NCI-H446 (cell line): ENCODE measurements at regions not wholly inside any gene's neighbourhood (a gene's known extent, or its start where the extent isn't known, plus 50 kb on each side); places are given as distances from the start of the nearest gene placed in this dataset.
"Not testable (repeated sequence)": the region's sequence is repeated elsewhere in the genome, so short reads cannot be mapped to it uniquely, and the experiment has no call there.

Source experiments
- DNase-seq, 2 experiments: peaks; one replicate each; lab custom pipeline; 2025; lab: John Stamatoyannopoulos, UW

DNA sequence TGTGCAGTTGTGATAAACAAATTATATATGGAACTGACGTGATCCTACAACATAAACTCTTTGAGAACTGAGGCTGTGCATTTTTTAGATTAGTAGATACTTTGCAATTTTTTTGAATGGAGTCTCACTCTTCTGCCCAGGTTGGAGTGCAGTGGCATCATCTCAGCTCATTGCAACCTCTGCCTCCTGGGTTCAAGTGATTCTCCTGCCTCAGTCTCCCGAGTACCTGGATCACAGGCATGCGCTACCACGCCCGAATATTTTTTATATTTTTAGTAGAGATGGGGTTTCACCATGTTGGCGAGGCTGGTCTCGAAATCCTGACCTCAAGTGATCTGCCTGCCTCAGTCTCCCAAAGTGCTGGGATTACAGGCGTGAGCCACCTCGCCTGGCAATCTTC is 145.9 kb downstream of the POTEH start:
- DNase-seq = not testable (repeated sequence)

DNA sequence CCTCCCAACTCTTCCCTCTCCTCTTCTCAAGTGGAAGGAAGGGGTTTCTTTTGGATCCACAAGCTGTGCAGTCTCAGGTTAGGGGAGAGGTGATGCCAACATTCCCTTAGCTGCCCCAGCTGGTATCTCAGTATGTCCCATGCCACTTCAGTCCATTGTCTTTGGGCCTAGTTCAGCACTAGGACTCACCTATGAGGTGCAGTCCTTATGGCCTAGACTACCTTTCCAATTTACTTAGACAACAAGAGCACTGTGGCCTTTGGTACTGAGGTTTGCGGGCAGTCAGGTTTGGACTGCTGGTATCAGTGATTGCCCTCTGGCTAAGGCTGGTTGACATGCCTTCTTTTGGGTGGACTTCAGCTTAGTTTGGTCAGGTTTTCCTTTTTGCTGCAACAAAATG is 159.9 kb downstream of the POTEH start:
- not testable (repeated sequence) for DNase-seq

DNA sequence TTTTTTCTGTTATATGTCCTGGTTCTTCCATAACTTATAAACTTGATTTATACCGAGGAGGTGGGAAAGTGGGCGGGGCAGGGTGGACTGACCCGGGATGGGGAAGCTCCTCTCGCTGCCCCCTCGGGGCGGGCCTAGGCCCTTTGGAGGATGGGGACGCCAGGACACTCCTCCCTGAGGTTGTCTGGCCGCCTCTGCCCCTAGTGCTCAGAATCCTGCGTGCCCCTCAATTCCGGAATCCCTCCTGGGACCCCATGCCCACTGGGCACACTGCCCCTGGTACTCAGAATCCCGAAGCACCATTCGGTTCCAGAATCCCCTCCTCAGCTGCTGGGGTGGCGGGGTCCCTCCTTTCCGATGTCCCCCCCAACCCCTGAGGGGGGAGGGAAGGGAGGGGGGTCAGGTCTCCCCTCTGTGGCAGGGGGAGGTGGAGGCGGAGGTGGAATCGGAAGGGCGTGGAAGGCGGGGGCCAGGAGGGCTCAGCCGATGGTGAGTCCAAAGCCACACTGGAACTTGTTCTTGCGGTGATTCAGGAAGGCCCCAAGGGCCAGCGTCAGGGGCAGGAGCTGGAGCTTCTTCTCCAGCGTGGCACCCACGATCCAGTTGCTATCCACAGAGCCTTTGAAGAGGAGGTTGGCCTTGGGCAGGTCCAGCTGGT is 164.0 kb downstream of the POTEH start:
- not testable (repeated sequence) for DNase-seq

DNA sequence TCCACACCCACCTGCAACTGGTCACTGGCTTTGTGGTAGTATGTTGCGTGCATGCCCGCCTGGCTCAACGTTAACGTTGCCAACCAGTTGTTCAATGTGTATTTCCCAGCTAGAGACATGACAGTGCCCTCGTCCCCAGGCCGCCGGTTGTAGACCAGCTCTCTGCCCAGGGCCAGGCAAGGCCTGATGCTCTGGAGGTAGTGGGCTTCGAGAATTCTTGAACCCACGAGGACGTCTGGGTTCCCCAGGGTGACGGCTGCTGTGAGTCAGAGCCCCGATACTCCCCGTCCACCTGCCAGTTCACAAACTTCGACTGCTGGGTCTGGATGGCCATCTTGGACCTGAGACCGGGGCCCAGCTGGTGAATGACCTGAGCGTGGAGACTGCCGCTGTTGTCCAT is 164.6 kb downstream of the POTEH start:
- not testable (repeated sequence) for DNase-seq

DNA sequence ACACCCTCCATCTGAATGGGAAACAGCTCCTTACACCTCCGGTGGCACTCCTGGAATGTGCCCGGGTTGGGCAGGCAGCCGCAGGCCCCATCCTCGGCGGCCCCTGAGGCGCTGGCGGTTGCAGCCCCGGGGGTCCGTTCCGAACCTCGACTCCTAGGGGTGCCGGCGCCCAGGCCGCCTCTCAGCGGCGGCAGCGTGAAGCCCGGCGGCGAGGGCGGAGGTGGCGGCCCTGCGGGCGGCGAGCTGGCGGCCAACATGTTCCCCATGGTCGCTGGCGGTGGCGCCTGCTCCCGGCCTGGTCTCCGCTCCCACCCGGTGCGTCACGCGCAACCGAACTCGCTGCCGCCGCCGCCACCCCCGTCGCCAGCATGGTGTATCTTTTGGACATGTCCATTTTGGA is 165.2 kb downstream of the POTEH start:
- DNase-seq = not testable (repeated sequence)

DNA sequence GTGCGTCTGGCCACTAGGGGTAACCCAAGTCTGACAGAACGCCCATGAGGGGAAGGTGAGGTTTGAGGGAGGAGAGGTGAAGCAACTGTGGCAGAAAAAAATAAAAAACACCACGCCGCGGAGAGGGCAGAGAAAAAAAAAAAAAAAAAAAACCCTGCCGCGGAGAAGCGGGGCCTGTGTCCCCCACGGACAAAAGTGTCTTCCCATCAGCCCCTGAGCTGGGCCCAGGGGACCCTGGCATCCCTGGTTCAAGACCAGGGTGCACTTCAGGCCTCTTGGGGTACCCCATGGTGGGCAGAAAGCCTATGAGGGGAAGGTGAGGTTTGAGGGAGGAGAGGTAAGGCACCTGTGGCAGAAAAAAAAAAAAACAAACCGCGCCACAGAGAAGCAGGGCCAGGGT is 191.1 kb downstream of the POTEH start:
- not testable (repeated sequence) for DNase-seq

DNA sequence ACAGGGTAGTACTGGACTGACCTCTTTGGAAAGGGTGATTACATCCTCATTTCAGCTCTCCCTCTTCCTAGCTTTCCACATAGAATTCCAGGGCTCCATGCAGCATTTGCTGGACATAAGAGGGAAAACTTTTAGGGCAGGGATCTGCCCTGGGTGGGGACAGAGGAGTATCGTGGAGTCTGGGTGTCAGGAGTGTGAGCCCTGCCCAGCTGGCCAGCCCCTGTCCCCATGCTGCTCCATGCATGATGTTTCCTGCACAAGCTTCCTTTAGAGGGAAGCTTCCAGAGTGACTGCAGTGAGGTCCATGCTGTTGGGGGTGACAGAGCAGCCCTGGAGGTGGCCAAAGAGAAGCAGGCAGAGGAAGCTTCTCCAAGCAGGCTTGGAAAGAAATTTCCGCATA is 214.5 kb downstream of the POTEH start:
- not testable (repeated sequence) for DNase-seq

DNA sequence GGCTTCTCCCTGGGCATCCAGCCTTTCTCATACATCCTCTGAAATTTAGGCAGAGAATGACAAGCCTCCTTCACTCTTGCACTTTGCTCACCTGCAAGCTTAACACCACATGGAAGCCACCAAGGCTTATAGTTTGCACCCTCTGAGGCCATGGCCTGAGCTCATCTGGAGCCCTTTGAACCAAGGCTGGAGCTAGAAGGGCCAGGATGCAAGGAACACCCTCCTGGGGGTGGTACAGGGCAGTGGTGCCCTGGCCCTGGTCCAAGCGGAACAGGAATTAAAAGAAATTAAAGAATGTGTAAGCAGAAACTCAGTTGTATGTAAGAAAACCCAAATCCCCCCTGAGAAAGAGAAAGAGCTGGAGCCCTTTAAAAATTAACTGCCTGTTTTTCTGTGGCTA is 221.9 kb downstream of the POTEH start:
- not testable (repeated sequence) for DNase-seq

DNA sequence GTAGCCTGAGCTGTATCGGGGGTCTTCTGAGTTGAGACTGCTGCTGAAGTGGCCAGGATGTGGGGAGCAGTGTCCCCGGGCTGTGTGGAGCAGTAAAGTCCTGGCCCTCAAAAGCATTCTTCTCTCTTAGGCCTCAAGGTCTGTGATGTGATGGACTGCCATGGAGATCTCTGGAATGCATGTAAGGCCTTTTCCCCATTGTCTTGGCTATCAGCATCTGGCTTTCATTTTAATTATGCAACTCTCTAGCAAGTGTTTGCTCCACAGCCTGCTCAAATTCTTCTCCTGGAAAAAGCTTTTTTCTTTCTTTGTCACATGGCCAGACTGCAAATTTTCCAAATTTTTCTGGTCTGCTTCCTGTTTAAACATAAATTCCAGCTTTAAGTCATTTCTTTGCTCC is 229.3 kb downstream of the POTEH start:
- DNase-seq = not testable (repeated sequence)

DNA sequence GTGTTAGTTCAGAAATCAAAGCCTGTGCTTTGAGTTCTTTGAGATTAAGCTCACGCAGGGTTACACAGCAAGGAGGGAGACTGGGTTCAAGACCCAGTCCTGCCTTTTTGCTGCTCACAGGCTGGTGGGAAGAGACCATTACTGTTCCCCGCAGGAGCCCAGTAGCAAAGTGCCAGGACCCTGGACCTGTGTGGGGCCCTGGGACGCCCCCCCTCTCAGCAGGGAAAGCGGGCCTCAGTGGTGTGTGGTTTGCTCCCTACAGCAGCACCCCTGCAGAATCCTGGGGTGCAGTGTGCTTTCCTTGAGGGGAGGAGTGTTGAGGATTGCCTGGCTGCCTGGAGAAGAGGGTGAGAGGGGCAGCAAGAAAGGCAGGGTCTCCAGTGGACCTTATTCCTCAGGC is 231.1 kb downstream of the POTEH start:
- DNase-seq = not testable (repeated sequence)

DNA sequence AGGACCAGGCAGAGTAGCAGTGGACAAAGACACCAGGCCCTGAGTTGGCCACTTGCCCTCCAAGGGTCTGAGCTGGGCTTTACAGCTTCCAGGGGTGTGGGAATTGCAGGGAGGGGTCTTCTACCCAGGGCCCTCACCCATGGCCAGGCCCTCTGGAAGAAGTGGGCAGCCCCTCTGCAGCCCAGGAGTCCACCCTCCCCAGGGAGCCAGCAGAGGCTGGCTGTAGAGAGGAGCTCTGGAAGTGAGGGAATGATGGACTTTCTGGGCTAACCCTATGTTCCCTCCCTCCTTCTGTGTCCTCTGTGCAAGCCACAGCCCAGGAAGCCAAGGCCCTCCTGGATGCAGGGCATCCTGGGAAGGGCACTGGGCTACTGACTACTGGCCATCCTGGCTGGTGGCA is 232.3 kb downstream of the POTEH start:
- DNase-seq = not testable (repeated sequence)

DNA sequence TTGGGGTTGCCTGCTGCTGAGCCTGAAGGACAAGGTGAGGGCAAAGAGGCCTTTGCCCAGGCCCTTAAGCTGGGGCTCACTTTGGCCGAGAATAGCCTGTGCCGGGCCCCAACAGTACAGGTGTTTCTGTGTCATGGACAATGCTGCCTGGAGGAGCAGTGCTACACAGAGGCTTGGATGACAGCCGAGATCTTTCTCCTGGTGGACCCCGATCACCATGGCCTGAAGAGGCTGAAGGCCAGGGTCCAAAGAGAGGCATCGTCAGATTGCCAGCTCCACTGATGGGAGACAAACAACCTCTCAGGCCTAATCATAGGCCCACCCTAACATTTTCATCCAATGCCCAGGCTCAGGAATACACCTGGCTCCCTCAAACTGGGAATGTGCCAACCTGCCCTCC is 232.8 kb downstream of the POTEH start:
- not testable (repeated sequence) for DNase-seq

DNA sequence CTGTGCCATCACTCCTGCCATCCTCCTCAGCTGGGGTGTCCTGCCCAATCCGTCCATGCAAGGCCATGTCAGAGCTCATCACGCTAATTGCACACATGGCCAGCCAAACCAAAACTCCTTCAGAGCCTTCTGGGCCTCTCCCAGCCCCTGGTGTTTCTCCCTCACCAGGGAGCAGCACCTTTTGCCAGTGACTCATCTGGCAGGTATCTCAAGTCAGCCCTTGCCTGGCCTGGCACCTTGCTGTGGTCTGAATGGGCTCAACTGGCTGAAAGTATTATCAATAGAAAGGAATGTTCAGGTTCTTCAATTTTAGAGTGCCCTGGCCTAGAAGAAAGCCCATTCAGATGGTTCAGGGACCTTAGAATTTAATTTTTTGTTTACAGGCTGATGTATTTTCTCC is 235.0 kb downstream of the POTEH start:
- not testable (repeated sequence) for DNase-seq

DNA sequence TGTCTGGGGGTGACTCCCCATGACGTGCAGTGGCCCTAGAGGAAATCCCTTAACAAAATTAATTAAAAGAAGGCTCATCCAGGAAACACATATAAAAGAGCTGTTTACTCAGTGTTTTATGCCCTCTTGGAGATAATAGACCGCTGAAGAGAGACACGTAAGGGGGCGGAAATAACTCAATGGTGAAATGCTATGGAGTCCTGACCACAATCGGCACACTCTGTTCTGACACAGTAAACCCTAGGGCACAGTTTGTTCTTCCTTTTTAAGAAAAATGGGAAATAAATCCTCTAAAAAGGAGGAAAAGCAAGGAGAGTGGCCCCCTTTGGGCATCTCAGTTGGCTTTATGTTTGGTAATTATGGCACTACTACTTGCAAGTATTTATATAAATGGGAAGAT is 237.3 kb downstream of the POTEH start:
- not testable (repeated sequence) for DNase-seq
